ENCODE measurements at regions not wholly inside any gene's neighbourhood (a gene's known extent, or its start where the extent isn't known, plus 50 kb on each side); places are given as distances from the start of the nearest gene placed in this dataset.

- TF ChIP-seq CTCF (IDR thresholded peaks at IDR 0.05; ENCODE audit: insufficient read depth, low read length, poor library complexity, severe bottlenecking) (no peak), EZH2phosphoT487 (conservative IDR thresholded peaks at IDR 0.05; ENCODE audit: low read length) (no peak)
Observed at GRCh38 chr2:56682397-56682760, 498.6 kb downstream of the CCDC85A start.

All from SU-DHL-6 (cell line).